ENCODE measurements at regions not wholly inside any gene's neighbourhood (a gene's known extent, or its start where the extent isn't known, plus 50 kb on each side); places are given as distances from the start of the nearest gene placed in this dataset.

GRCh38 chr2:65605058-65605742 is 172.8 kb upstream of the SPRED2 start (continued):
- no peak for TF ChIP-seq EP300 (IDR thresholded peaks at IDR 0.05; ENCODE audit: borderline replicate concordance in 1 of 2, low read depth in 2 of 2, low read length in 2 of 2)
- TF ChIP-seq GTF2F1 (IDR thresholded peaks at IDR 0.05; ENCODE audit: borderline replicate concordance, low read depth, low read length) = no peak
- TF ChIP-seq SAP30 (IDR thresholded peaks at IDR 0.05; ENCODE audit: insufficient read depth, insufficient replicate concordance, low read length) = no peak
- TF ChIP-seq POU5F1 (IDR thresholded peaks at IDR 0.05; ENCODE audit: low read depth, low read length) = no peak
- no peak for TF ChIP-seq NANOG (IDR thresholded peaks at IDR 0.05; ENCODE audit: insufficient read depth, low read depth, low read length, poor library complexity, severe bottlenecking)
